CD4-positive, alpha-beta T cell treated with Interleukin-4 for 4 hours (primary cell): ENCODE measurements at regions not wholly inside any gene's neighbourhood (a gene's known extent, or its start where the extent isn't known, plus 50 kb on each side); places are given as distances from the start of the nearest gene placed in this dataset.

Experiments
- DNase-seq: peaks from one replicate; pipeline ENCODE4 v3.0.0-alpha.2; 2020

GRCh38 chr13:106691341-106691740, 123.4 kb upstream of the ARGLU1 start:
- no peak for DNase-seq

GRCh38 chr13:106690779-106691178, 122.8 kb upstream of the ARGLU1 start:
- DNase-seq = no peak

- no peak for DNase-seq
Measured at GRCh38 chr13:106689906-106690305, 122.0 kb upstream of the ARGLU1 start.

GRCh38 chr13:106688940-106689339, 121.0 kb upstream of the ARGLU1 start:
- no peak for DNase-seq

GRCh38 chr13:106686163-106686562, 118.2 kb upstream of the ARGLU1 start:
- DNase-seq = no peak

GRCh38 chr13:106685143-106685542, 117.2 kb upstream of the ARGLU1 start:
- DNase-seq = no peak

GRCh38 chr13:106683918-106684317, 116.0 kb upstream of the ARGLU1 start:
- no peak for DNase-seq

- no peak for DNase-seq
Measured at GRCh38 chr13:106683179-106683578, 115.2 kb upstream of the ARGLU1 start.

- no peak for DNase-seq
Measured at GRCh38 chr13:106681997-106682396, 114.1 kb upstream of the ARGLU1 start.

GRCh38 chr13:106681536-106681935, 113.6 kb upstream of the ARGLU1 start:
- no peak for DNase-seq

- no peak for DNase-seq
Measured at GRCh38 chr13:106680796-106681472, 113.0 kb upstream of the ARGLU1 start.

GRCh38 chr13:106678646-106679418, 110.9 kb upstream of the ARGLU1 start:
- DNase-seq = no peak

GRCh38 chr13:106675311-106675710, 107.4 kb upstream of the ARGLU1 start:
- DNase-seq = no peak

GRCh38 chr13:106660746-106661625, 93.0 kb upstream of the ARGLU1 start:
- DNase-seq = no peak

GRCh38 chr13:106657104-106657503, 89.2 kb upstream of the ARGLU1 start:
- DNase-seq = no peak

GRCh38 chr13:106656186-106656585, 88.2 kb upstream of the ARGLU1 start:
- no peak for DNase-seq

- no peak for DNase-seq
Measured at GRCh38 chr13:106651442-106651841, 83.5 kb upstream of the ARGLU1 start.

GRCh38 chr13:106650690-106651205, 82.8 kb upstream of the ARGLU1 start:
- no peak for DNase-seq

GRCh38 chr13:106649495-106649894, 81.6 kb upstream of the ARGLU1 start:
- no peak for DNase-seq

- no peak for DNase-seq
Measured at GRCh38 chr13:106640515-106640914, 72.6 kb upstream of the ARGLU1 start.

- DNase-seq = no peak
Measured at GRCh38 chr13:106637519-106637918, 69.6 kb upstream of the ARGLU1 start.

- no peak for DNase-seq
Measured at GRCh38 chr13:106636492-106636891, 68.6 kb upstream of the ARGLU1 start.

- DNase-seq = no peak
Measured at GRCh38 chr13:106635616-106636015, 67.7 kb upstream of the ARGLU1 start.
